Endothelial cell of umbilical vein (primary cell): ENCODE measurements at regions not wholly inside any gene's neighbourhood (a gene's known extent, or its start where the extent isn't known, plus 50 kb on each side); places are given as distances from the start of the nearest gene placed in this dataset.

Experiments used
- BruUV-seq: library from RNA; stranded (reverse); fragments of 400-500 nt; replicated peaks from 2 replicates; lab custom pipeline; 2021; lab: Mats Ljungman, UMichigan
- CTCF ChIA-PET: fragments of 300-600, 350-600 bp; sonication (Branson Sonifier 250); formaldehyde crosslinking; loops from one replicate; lab custom pipeline; 2021; ENCODE audit warnings: antibody characterized with exemption, inconsistent platforms; lab: Charles Lee
- POLR2A ChIA-PET: fragments of 300-600, 350-600 bp; sonication (Branson Sonifier 250); formaldehyde crosslinking; loops from one replicate; lab custom pipeline; 2021; ENCODE audit warnings: antibody characterized with exemption, inconsistent platforms; lab: Charles Lee
- DNase-seq: peaks from one replicate; pipeline ENCODE4 v3.0.0-alpha.2; 2011; ENCODE audit warnings: low read depth, low spot score
- FAIRE-seq: peaks from 2 replicates; lab custom pipeline; 2011; peaks lifted over from hg19 to GRCh38; lab: Jason Lieb, UNC
- H2AFZ ChIP-seq: 2 replicates; pipeline ENCODE4 v1.6.0; 2012; ENCODE audit warnings: low read depth, low read length, control low read depth, inconsistent platforms
- H3K27ac ChIP-seq: 2 replicates; pipeline ENCODE4 v1.5.1; 2011; ENCODE audit warnings: low read depth, mild to moderate bottlenecking, control low read depth, low read length, moderate library complexity; ENCODE audit not compliant: insufficient read depth
- H3K27me3 ChIP-seq, 2 experiments: 2 replicates each; pipeline versions ENCODE4 v1.6.0 to v1.6.1; 2011; ENCODE audit warnings: low read length in 2 of 2, mixed read lengths in 1 of 2; ENCODE audit not compliant: control insufficient read depth in 2 of 2, insufficient read depth in 2 of 2
- H3K36me3 ChIP-seq, 2 experiments: 2 replicates in 1 of 2; 3 replicates in 1 of 2; pipeline ENCODE4 v1.5.1; 2011; ENCODE audit warnings: low read length in 2 of 2, mild to moderate bottlenecking in 1 of 2, moderate library complexity in 1 of 2; ENCODE audit not compliant: control insufficient read depth in 2 of 2, insufficient read depth in 2 of 2; ENCODE audit errors: extremely low read depth in 1 of 2
- H3K4me1 ChIP-seq: 3 replicates; pipeline ENCODE4 v1.5.1; 2011; ENCODE audit warnings: mild to moderate bottlenecking, low read length; ENCODE audit not compliant: control insufficient read depth, insufficient read depth; ENCODE audit errors: extremely low read depth
- H3K4me2 ChIP-seq: 2 replicates; pipeline ENCODE4 v1.6.1; 2011; ENCODE audit warnings: low read length, control low read depth, mixed read lengths; ENCODE audit not compliant: insufficient read depth
- H3K4me3 ChIP-seq, 3 experiments: fragments of 200-600 bp in 1 of 3; sonication (generic), shearing (Covaris generic) in 1 of 3; replicated peaks in 1 of 3; 2 replicates each; pipeline ENCODE4 v1.5.1; 2011 to 2016; ENCODE audit warnings: control low read depth in 3 of 3, low read length in 3 of 3, mild to moderate bottlenecking in 2 of 3, inconsistent platforms in 1 of 3, low read depth in 1 of 3, moderate library complexity in 1 of 3; ENCODE audit not compliant: insufficient read depth in 1 of 3
- H3K79me2 ChIP-seq: 2 replicates; pipeline ENCODE4 v1.6.0; 2012; ENCODE audit warnings: low read length, inconsistent platforms; ENCODE audit not compliant: control insufficient read depth, insufficient read depth
- H3K9ac ChIP-seq: replicated peaks from 2 replicates; pipeline ENCODE3; 2011; ENCODE audit warnings: low read length, control low read depth; ENCODE audit not compliant: insufficient read depth; ENCODE audit errors: extremely low read depth
- H3K9me1 ChIP-seq: replicated peaks from 3 replicates; pipeline ENCODE4 v1.6.0; 2011; ENCODE audit warnings: mild to moderate bottlenecking, low read length; ENCODE audit not compliant: control insufficient read depth, insufficient read depth; ENCODE audit errors: extremely low read depth
- H3K9me3 ChIP-seq: replicated peaks from 2 replicates; pipeline ENCODE4 v1.5.1; 2012; ENCODE audit warnings: low read length, inconsistent platforms; ENCODE audit not compliant: control insufficient read depth, insufficient read depth
- H4K20me1 ChIP-seq: replicated peaks from 2 replicates; pipeline ENCODE3; 2011; ENCODE audit warnings: mild to moderate bottlenecking, low read length; ENCODE audit not compliant: control insufficient read depth, insufficient read depth; ENCODE audit errors: extremely low read depth
- CTCF ChIP-seq, 2 donors: IDR thresholded peaks; 1 replicate in 1 of 2; 2 replicates in 1 of 2; pipeline ENCODE4 v1.5.1; 2011; ENCODE audit warnings: low read length in 2 of 2, mild to moderate bottlenecking in 2 of 2, moderate library complexity in 2 of 2, control low read depth in 1 of 2, inconsistent platforms in 1 of 2, low read depth in 1 of 2; ENCODE audit not compliant: insufficient read depth in 1 of 2; ENCODE audit errors: extremely low read depth in 1 of 2
- EZH2 ChIP-seq: IDR thresholded peaks from 2 replicates; pipeline ENCODE4 v1.6.1; 2012; ENCODE audit warnings: borderline replicate concordance, low read depth, mild to moderate bottlenecking, moderate library complexity, low read length, inconsistent platforms; ENCODE audit not compliant: severe bottlenecking
- FOS ChIP-seq: IDR thresholded peaks from 2 replicates; pipeline ENCODE4 v1.6.1; 2011; ENCODE audit warnings: mild to moderate bottlenecking, low read length, moderate library complexity, borderline replicate concordance; ENCODE audit not compliant: insufficient read depth
- GATA2 ChIP-seq: IDR thresholded peaks from 2 replicates; pipeline ENCODE4 v1.7.0; 2011; ENCODE audit warnings: low read depth, mild to moderate bottlenecking, moderate library complexity, mixed read lengths, low read length; ENCODE audit not compliant: insufficient read length, insufficient read depth
- JUN ChIP-seq: IDR thresholded peaks from 2 replicates; pipeline ENCODE4 v1.6.1; 2011; ENCODE audit warnings: borderline replicate concordance, low read depth; ENCODE audit not compliant: insufficient read length, insufficient read depth
- MAX ChIP-seq: IDR thresholded peaks from 2 replicates; pipeline ENCODE4 v1.6.1; 2011; ENCODE audit not compliant: insufficient read depth, insufficient read length
- MYC ChIP-seq: IDR thresholded peaks from one replicate; pipeline ENCODE4 v1.6.1; 2011; ENCODE audit warnings: mild to moderate bottlenecking, low read depth, low read length
- POLR2A ChIP-seq: IDR thresholded peaks from 2 replicates; pipeline ENCODE4 v1.6.1; 2012; ENCODE audit warnings: low read depth, mild to moderate bottlenecking, control low read depth, low read length
- POLR2AphosphoS5 ChIP-seq: IDR thresholded peaks from 2 replicates; pipeline ENCODE4 v1.6.1; 2012; ENCODE audit warnings: low read depth, mild to moderate bottlenecking, control low read depth, low read length, moderate library complexity; ENCODE audit not compliant: insufficient read depth
- dilution Hi-C: fragments of 300-500 bp; cut with MboI; formaldehyde crosslinking; loops from one replicate; pipeline ENCODE4 v1.15.0; 2019; ENCODE audit warnings: low sequenced_read_pairs; ENCODE audit not compliant: extremely low pct_ligation_motif_present
- intact Hi-C: fragments of 100-400 bp; cut with micrococcal nuclease; formaldehyde crosslinking; loops from one replicate; pipeline ENCODE4 v1.10.0; 2022

DNA sequence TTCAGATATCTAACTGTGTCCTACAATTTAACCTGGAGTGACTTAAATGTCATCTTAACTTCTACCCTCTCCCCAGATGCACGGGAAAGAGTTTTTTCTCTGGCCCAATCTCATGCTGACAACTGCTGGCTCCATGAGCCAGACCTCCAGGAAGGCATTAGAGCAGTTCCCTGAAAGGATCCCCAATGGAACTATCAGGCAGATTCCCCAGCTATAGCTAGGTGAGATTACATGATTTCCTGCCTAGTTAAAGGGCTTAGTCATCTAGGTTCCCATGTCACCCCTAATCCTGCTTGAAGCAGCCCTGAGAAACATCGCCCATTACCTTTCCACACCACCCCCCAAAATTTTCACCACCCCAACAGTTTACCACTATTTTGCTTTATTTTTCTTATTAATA is 373.5 kb upstream of the TRPC7 start:
- no peak for TF ChIP-seq FOS
- TF ChIP-seq MAX, result no peak
- TF ChIP-seq CTCF (IDR thresholded peaks at IDR 0.05; ENCODE audit: extremely low read depth in 1 of 2, insufficient read depth in 1 of 2, low read depth in 1 of 2, low read length in 2 of 2), result no peak
- no peak for TF ChIP-seq JUN
- no peak for TF ChIP-seq POLR2AphosphoS5
- no peak for TF ChIP-seq POLR2A
- intact Hi-C loops, result no loop called here
- Histone ChIP-seq H3K9ac (no peak overlapping the region), H3K9me1 (no peaks in the 10 kb centered on the region), H3K4me1 (no peaks in the 10 kb centered on the region), H3K27ac (no peak overlapping the region), H3K27me3 (no peaks in the 10 kb centered on the region), H3K4me2 (no peak overlapping the region), H4K20me1 (no peaks in the 10 kb centered on the region), H2AFZ (no peak overlapping the region), H3K79me2 (no peaks in the 10 kb centered on the region), H3K9me3 (no peaks in the 10 kb centered on the region), H3K4me3 (no peak overlapping the region), H3K36me3 (no peaks in the 10 kb centered on the region)
- ChIA-PET POLR2A (no interaction called here), CTCF (no interaction called here)
- FAIRE-seq (no peak), DNase-seq (no peak)
- BruUV-seq, result no TSS peak
- dilution Hi-C loops, result no loop called here

DNA sequence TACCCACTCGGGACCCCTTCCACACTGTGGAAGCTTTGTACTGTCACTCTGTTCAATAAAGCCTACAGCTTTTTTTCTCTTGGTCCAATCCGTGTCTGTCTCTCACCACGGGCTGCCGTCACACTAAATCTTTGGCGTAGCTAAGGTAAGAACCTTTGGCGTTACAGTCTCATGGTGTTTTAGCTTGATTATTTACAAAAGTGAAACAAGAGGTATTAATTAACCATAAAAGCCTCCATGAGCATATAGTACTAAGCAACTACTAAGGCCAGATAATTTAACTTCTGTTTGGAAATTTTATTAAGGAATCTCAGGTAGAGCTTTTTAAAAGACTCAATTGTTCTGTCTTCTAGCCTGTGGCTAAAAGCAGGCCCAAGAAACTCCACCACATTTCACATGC is 370.7 kb upstream of the TRPC7 start:
- CTCF ChIA-PET, result interaction anchor here (0.6 to 1.7 kb wide), 4 partner anchors 10 to 486 kb away, joined by 3 to 5 read pairs (median 3); no protein-coding TSS in a partner anchor
- H4K20me1 ChIP-seq, result no peaks in the 10 kb centered on the region
- H3K9me3 ChIP-seq, result no peaks in the 10 kb centered on the region
- no peaks in the 10 kb centered on the region for H3K4me1 ChIP-seq
- no peak for DNase-seq
- H3K27ac ChIP-seq, result no peak overlapping the region
- no peaks in the 10 kb centered on the region for H3K9me1 ChIP-seq
- H3K79me2 ChIP-seq, result no peaks in the 10 kb centered on the region
- no peaks in the 10 kb centered on the region for H3K27me3 ChIP-seq
- dilution Hi-C loops, result no loop called here
- H3K4me3 ChIP-seq, result no peak overlapping the region
- no peak for FAIRE-seq
- TF ChIP-seq GATA2 (no peak), FOS (no peak), JUN (no peak), POLR2A (no peak), POLR2AphosphoS5 (no peak), MYC (no peak), MAX (no peak), CTCF (IDR thresholded peaks at IDR 0.05; ENCODE audit: extremely low read depth in 1 of 2, insufficient read depth in 1 of 2, low read depth in 1 of 2, low read length in 2 of 2) (no peak), EZH2 (no peak)
- BruUV-seq, result no TSS peak
- H2AFZ ChIP-seq, result no peak overlapping the region
- H3K36me3 ChIP-seq, result no peaks in the 10 kb centered on the region
- no peak overlapping the region for H3K4me2 ChIP-seq
- POLR2A ChIA-PET, result no interaction called here
- intact Hi-C loops, result no loop called here
- H3K9ac ChIP-seq, result no peak overlapping the region
